HEK293 (cell line): ENCODE measurements at regions not wholly inside any gene's neighbourhood (a gene's known extent, or its start where the extent isn't known, plus 50 kb on each side); places are given as distances from the start of the nearest gene placed in this dataset.

ENCODE experiments used
- BCL11A ChIP-seq: fragments of 450-650 bp; formaldehyde crosslinking; IDR thresholded peaks from 2 replicates; pipeline ENCODE4 v1.5.1; 2016; ENCODE audit warnings: low read depth, missing biosample characterization, missing genetic modification characterization
- HOXC10 ChIP-seq: sonication (generic); formaldehyde crosslinking; IDR thresholded peaks from 2 replicates; pipeline ENCODE4 v1.8.1; 2023; ENCODE audit warnings: mild to moderate bottlenecking, missing genetic modification reagents
- KLF10 ChIP-seq: fragments of 450-650 bp; IDR thresholded peaks from 2 replicates; pipeline ENCODE4 v1.5.1; 2018; ENCODE audit warnings: missing biosample characterization, mild to moderate bottlenecking, missing genetic modification characterization
- OVOL3 ChIP-seq: fragments of 450-650 bp; formaldehyde crosslinking; IDR thresholded peaks from 2 replicates; pipeline ENCODE4 v1.5.1; 2016; ENCODE audit warnings: missing biosample characterization, missing genetic modification characterization
- SALL2 ChIP-seq: fragments of 450-650 bp; formaldehyde crosslinking; IDR thresholded peaks from 2 replicates; pipeline ENCODE4 v1.5.0; 2017; ENCODE audit warnings: missing biosample characterization, mild to moderate bottlenecking, missing genetic modification characterization, borderline replicate concordance
- ZBTB17 ChIP-seq: fragments of 450-650 bp; formaldehyde crosslinking; IDR thresholded peaks from 2 replicates; pipeline ENCODE4 v1.5.1; 2016; ENCODE audit warnings: missing biosample characterization, missing genetic modification characterization
- ZBTB20 ChIP-seq: fragments of 450-650 bp; formaldehyde crosslinking; IDR thresholded peaks from 2 replicates; pipeline ENCODE4 v1.5.1; 2016; ENCODE audit warnings: missing biosample characterization, missing genetic modification characterization
- ZEB2 ChIP-seq: fragments of 450-650 bp; formaldehyde crosslinking; IDR thresholded peaks from 2 replicates; pipeline ENCODE4 v1.5.1; 2016; ENCODE audit warnings: missing biosample characterization, missing genetic modification characterization
- ZFHX2 ChIP-seq: fragments of 450-650 bp; formaldehyde crosslinking; conservative IDR thresholded peaks from 2 replicates; pipeline ENCODE4 v1.5.1; 2016; ENCODE audit warnings: missing biosample characterization, missing genetic modification characterization
- ZFP69B ChIP-seq: fragments of 450-650 bp; formaldehyde crosslinking; IDR thresholded peaks from 2 replicates; pipeline ENCODE4 v1.5.1; 2016; ENCODE audit warnings: missing biosample characterization, missing genetic modification characterization
- ZNF138 ChIP-seq: fragments of 450-650 bp; formaldehyde crosslinking; IDR thresholded peaks from 2 replicates; pipeline ENCODE4 v1.5.1; 2016; ENCODE audit warnings: missing biosample characterization, missing genetic modification characterization, borderline replicate concordance
- ZNF155 ChIP-seq: fragments of 450-650 bp; formaldehyde crosslinking; IDR thresholded peaks from 2 replicates; pipeline ENCODE4 v1.5.1; 2016; ENCODE audit warnings: missing biosample characterization, missing genetic modification characterization
- ZNF16 ChIP-seq: fragments of 450-650 bp; formaldehyde crosslinking; IDR thresholded peaks from 2 replicates; pipeline ENCODE4 v1.5.1; 2016; ENCODE audit warnings: low read depth, missing biosample characterization, missing genetic modification characterization
- ZNF175 ChIP-seq: fragments of 450-650 bp; formaldehyde crosslinking; IDR thresholded peaks from 2 replicates; pipeline ENCODE4 v1.5.1; 2016; ENCODE audit warnings: missing biosample characterization, missing genetic modification characterization
- ZNF23 ChIP-seq: fragments of 450-650 bp; formaldehyde crosslinking; IDR thresholded peaks from 2 replicates; pipeline ENCODE4 v1.5.1; 2016; ENCODE audit warnings: missing biosample characterization, missing genetic modification characterization, borderline replicate concordance
- ZNF239 ChIP-seq: fragments of 450-650 bp; formaldehyde crosslinking; IDR thresholded peaks from 2 replicates; pipeline ENCODE4 v1.5.1; 2016; ENCODE audit warnings: missing biosample characterization, missing genetic modification characterization
- ZNF248 ChIP-seq: fragments of 450-650 bp; formaldehyde crosslinking; IDR thresholded peaks from 2 replicates; pipeline ENCODE4 v1.5.1; 2017; ENCODE audit warnings: missing biosample characterization, missing genetic modification characterization
- ZNF366 ChIP-seq: fragments of 450-650 bp; formaldehyde crosslinking; conservative IDR thresholded peaks from 2 replicates; pipeline ENCODE4 v1.5.1; 2016; ENCODE audit warnings: missing biosample characterization, missing genetic modification characterization
- ZNF488 ChIP-seq: fragments of 450-650 bp; formaldehyde crosslinking; IDR thresholded peaks from 2 replicates; pipeline ENCODE4 v1.5.1; 2016; ENCODE audit warnings: missing biosample characterization, missing genetic modification characterization
- ZNF501 ChIP-seq: fragments of 450-650 bp; formaldehyde crosslinking; IDR thresholded peaks from 2 replicates; pipeline ENCODE4 v1.5.1; 2016; ENCODE audit warnings: missing biosample characterization, missing genetic modification characterization
- ZNF555 ChIP-seq: fragments of 450-650 bp; formaldehyde crosslinking; conservative IDR thresholded peaks from 2 replicates; pipeline ENCODE4 v1.5.1; 2017; ENCODE audit warnings: missing biosample characterization, mild to moderate bottlenecking, missing genetic modification characterization, inconsistent platforms
- ZNF571 ChIP-seq: fragments of 450-650 bp; formaldehyde crosslinking; IDR thresholded peaks from 2 replicates; pipeline ENCODE4 v1.5.0; 2017; ENCODE audit warnings: missing biosample characterization, missing genetic modification characterization
- ZNF600 ChIP-seq: fragments of 450-650 bp; formaldehyde crosslinking; IDR thresholded peaks from 2 replicates; pipeline ENCODE4 v1.5.1; 2016; ENCODE audit warnings: missing biosample characterization, missing genetic modification characterization
- ZNF677 ChIP-seq: fragments of 450-650 bp; IDR thresholded peaks from 2 replicates; pipeline ENCODE4 v1.5.0; 2018; ENCODE audit warnings: missing biosample characterization, mild to moderate bottlenecking, missing genetic modification characterization, moderate library complexity
- ZNF843 ChIP-seq: fragments of 450-650 bp; formaldehyde crosslinking; IDR thresholded peaks from 2 replicates; pipeline ENCODE4 v1.5.1; 2016; ENCODE audit warnings: missing biosample characterization, missing genetic modification characterization
- ZXDB ChIP-seq: fragments of 450-650 bp; formaldehyde crosslinking; IDR thresholded peaks from 2 replicates; pipeline ENCODE4 v1.5.1; 2016; ENCODE audit warnings: missing biosample characterization, missing genetic modification characterization
- TF ChIP-seq, protein P1 (sequence below): fragments of 450-650 bp; formaldehyde crosslinking; IDR thresholded peaks from 2 replicates; pipeline ENCODE4 v1.5.1; 2016; ENCODE audit warnings: missing biosample characterization, missing genetic modification characterization, borderline replicate concordance
- TF ChIP-seq, protein P2 (sequence below): fragments of 450-650 bp; formaldehyde crosslinking; IDR thresholded peaks from 2 replicates; pipeline ENCODE4 v1.5.1; 2016; ENCODE audit warnings: missing biosample characterization, missing genetic modification characterization

- TF ChIP-seq, protein P1, sequence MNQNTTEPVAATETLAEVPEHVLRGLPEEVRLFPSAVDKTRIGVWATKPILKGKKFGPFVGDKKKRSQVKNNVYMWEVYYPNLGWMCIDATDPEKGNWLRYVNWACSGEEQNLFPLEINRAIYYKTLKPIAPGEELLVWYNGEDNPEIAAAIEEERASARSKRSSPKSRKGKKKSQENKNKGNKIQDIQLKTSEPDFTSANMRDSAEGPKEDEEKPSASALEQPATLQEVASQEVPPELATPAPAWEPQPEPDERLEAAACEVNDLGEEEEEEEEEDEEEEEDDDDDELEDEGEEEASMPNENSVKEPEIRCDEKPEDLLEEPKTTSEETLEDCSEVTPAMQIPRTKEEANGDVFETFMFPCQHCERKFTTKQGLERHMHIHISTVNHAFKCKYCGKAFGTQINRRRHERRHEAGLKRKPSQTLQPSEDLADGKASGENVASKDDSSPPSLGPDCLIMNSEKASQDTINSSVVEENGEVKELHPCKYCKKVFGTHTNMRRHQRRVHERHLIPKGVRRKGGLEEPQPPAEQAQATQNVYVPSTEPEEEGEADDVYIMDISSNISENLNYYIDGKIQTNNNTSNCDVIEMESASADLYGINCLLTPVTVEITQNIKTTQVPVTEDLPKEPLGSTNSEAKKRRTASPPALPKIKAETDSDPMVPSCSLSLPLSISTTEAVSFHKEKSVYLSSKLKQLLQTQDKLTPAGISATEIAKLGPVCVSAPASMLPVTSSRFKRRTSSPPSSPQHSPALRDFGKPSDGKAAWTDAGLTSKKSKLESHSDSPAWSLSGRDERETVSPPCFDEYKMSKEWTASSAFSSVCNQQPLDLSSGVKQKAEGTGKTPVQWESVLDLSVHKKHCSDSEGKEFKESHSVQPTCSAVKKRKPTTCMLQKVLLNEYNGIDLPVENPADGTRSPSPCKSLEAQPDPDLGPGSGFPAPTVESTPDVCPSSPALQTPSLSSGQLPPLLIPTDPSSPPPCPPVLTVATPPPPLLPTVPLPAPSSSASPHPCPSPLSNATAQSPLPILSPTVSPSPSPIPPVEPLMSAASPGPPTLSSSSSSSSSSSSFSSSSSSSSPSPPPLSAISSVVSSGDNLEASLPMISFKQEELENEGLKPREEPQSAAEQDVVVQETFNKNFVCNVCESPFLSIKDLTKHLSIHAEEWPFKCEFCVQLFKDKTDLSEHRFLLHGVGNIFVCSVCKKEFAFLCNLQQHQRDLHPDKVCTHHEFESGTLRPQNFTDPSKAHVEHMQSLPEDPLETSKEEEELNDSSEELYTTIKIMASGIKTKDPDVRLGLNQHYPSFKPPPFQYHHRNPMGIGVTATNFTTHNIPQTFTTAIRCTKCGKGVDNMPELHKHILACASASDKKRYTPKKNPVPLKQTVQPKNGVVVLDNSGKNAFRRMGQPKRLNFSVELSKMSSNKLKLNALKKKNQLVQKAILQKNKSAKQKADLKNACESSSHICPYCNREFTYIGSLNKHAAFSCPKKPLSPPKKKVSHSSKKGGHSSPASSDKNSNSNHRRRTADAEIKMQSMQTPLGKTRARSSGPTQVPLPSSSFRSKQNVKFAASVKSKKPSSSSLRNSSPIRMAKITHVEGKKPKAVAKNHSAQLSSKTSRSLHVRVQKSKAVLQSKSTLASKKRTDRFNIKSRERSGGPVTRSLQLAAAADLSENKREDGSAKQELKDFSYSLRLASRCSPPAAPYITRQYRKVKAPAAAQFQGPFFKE (tag by site-specific recombination) = no peak
- no peak for TF ChIP-seq ZNF677
- peak; percentile 93 for TF ChIP-seq ZNF843
- TF ChIP-seq ZNF16 (tag by site-specific recombination) = no peak
- no peak for TF ChIP-seq ZFHX2 (tag by site-specific recombination)
- peak; percentile 65; the same call in 1 of the 2 replicates for TF ChIP-seq BCL11A (tag by site-specific recombination)
- TF ChIP-seq, protein P2, sequence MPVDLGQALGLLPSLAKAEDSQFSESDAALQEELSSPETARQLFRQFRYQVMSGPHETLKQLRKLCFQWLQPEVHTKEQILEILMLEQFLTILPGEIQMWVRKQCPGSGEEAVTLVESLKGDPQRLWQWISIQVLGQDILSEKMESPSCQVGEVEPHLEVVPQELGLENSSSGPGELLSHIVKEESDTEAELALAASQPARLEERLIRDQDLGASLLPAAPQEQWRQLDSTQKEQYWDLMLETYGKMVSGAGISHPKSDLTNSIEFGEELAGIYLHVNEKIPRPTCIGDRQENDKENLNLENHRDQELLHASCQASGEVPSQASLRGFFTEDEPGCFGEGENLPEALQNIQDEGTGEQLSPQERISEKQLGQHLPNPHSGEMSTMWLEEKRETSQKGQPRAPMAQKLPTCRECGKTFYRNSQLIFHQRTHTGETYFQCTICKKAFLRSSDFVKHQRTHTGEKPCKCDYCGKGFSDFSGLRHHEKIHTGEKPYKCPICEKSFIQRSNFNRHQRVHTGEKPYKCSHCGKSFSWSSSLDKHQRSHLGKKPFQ (tag by site-specific recombination) = peak; percentile 72; the same call in 1 of the 2 replicates
- no peak for TF ChIP-seq ZBTB20
- no peak for TF ChIP-seq ZNF600
- no peak for TF ChIP-seq ZNF239
- TF ChIP-seq ZNF571 (tag by site-specific recombination) = no peak
- TF ChIP-seq OVOL3 (tag by site-specific recombination) = peak; percentile 71; the same call in 1 of the 2 replicates
- TF ChIP-seq ZXDB = peak; percentile 85
- TF ChIP-seq KLF10 (tag by site-specific recombination) = peak; percentile 72
- TF ChIP-seq HOXC10 = no peak
- TF ChIP-seq ZBTB17 (tag by site-specific recombination) = peak; percentile 62; the same call in 1 of the 2 replicates
- no peak for TF ChIP-seq ZFP69B (tag by site-specific recombination)
- TF ChIP-seq ZNF155 (tag by site-specific recombination) = no peak
- TF ChIP-seq ZNF366 (tag by site-specific recombination) = peak; percentile 45; the same call in 1 of the 2 replicates
- TF ChIP-seq ZNF488 (tag by site-specific recombination) = no peak
- no peak for TF ChIP-seq ZNF175 (tag by site-specific recombination)
- TF ChIP-seq ZNF501 = no peak
- no peak for TF ChIP-seq SALL2 (tag by site-specific recombination)
- TF ChIP-seq ZNF555 = no peak
- no peak for TF ChIP-seq ZNF23 (tag by site-specific recombination)
- TF ChIP-seq ZEB2 (tag by site-specific recombination) = peak; percentile 87
- no peak for TF ChIP-seq ZNF248
- no peak for TF ChIP-seq ZNF138
- TF ChIP-seq, all 188 proteins: peak for 43
Observed at GRCh38 chr17:71516149-71516548, 604.7 kb upstream of the SOX9 start (continued).
